MM.1S (cell line): ENCODE measurements at regions not wholly inside any gene's neighbourhood (a gene's known extent, or its start where the extent isn't known, plus 50 kb on each side); places are given as distances from the start of the nearest gene placed in this dataset.

ENCODE experiments used
- DNase-seq: peaks from one replicate; pipeline ENCODE4 v3.0.0-alpha.2; 2015
- H2AFZ ChIP-seq: fragments of 300-600 bp; sonication (generic); 2 replicates; pipeline ENCODE4 v1.6.0; 2016; ENCODE audit warnings: antibody characterized with exemption, low read length
- H3F3A ChIP-seq: fragments of 300-600 bp; sonication (generic); 2 replicates; pipeline ENCODE4 v1.6.1; 2016; ENCODE audit warnings: mild to moderate bottlenecking, antibody characterized with exemption, low read length, moderate library complexity, mixed read lengths; ENCODE audit not compliant: insufficient read depth
- H3K27ac ChIP-seq: fragments of 300-600 bp; sonication (generic); 2 replicates; pipeline ENCODE4 v1.5.1; 2016; ENCODE audit warnings: mild to moderate bottlenecking, low read length
- H3K27me3 ChIP-seq: fragments of 300-600 bp; sonication (generic); replicated peaks from 2 replicates; pipeline ENCODE4 v1.6.0; 2016; ENCODE audit warnings: low read length; ENCODE audit not compliant: insufficient read depth
- H3K36me3 ChIP-seq: fragments of 300-600 bp; sonication (generic); replicated peaks from 2 replicates; pipeline ENCODE4 v1.6.1; 2016; ENCODE audit warnings: mild to moderate bottlenecking, low read length, mixed read lengths; ENCODE audit not compliant: insufficient read depth
- H3K4me1 ChIP-seq: fragments of 300-600 bp; sonication (generic); 2 replicates; pipeline ENCODE4 v1.6.1; 2016; ENCODE audit warnings: low read length, mixed read lengths
- H3K4me2 ChIP-seq: fragments of 300-600 bp; sonication (generic); 2 replicates; pipeline ENCODE4 v1.6.0; 2016; ENCODE audit warnings: low read depth, low read length
- H3K4me3 ChIP-seq: fragments of 300-600 bp; sonication (generic); 2 replicates; pipeline ENCODE4 v1.5.1; 2016; ENCODE audit warnings: low read length, mixed read lengths
- H3K79me2 ChIP-seq: fragments of 300-600 bp; sonication (generic); 2 replicates; pipeline ENCODE4 v1.6.1; 2016; ENCODE audit warnings: mixed run types, low read length, mixed read lengths
- H3K9ac ChIP-seq: fragments of 300-600 bp; sonication (generic); 2 replicates; pipeline ENCODE4 v1.6.1; 2016; ENCODE audit warnings: low read length, mixed read lengths
- H3K9me2 ChIP-seq: fragments of 300-600 bp; sonication (generic); replicated peaks from 2 replicates; pipeline ENCODE4 v1.6.1; 2016; ENCODE audit warnings: mild to moderate bottlenecking, low read length, mixed read lengths; ENCODE audit not compliant: insufficient read depth
- H3K9me3 ChIP-seq: fragments of 300-600 bp; sonication (generic); replicated peaks from 2 replicates; pipeline ENCODE4 v1.6.1; 2016; ENCODE audit warnings: mild to moderate bottlenecking, low read length, mixed read lengths; ENCODE audit not compliant: insufficient read depth
- H4K20me1 ChIP-seq: fragments of 300-600 bp; sonication (generic); 2 replicates; pipeline ENCODE4 v1.6.1; 2016; ENCODE audit warnings: mild to moderate bottlenecking, low read length, moderate library complexity, mixed read lengths; ENCODE audit not compliant: insufficient read depth
- EZH2 ChIP-seq: fragments of 300-600 bp; sonication (generic); optimal IDR thresholded peaks from 2 replicates; pipeline ENCODE3; 2017; ENCODE audit warnings: low read depth, mild to moderate bottlenecking, antibody characterized with exemption, low read length, mixed read lengths
- EZH2phosphoT487 ChIP-seq: fragments of 300-600 bp; sonication (generic); IDR thresholded peaks from 2 replicates; pipeline ENCODE4 v1.6.1; 2018; ENCODE audit warnings: antibody characterized with exemption, low read length
- TF ChIP-seq, protein P1 (sequence below): fragments of 300-600 bp; sonication (generic); IDR thresholded peaks from 2 replicates; pipeline ENCODE4 v1.5.1; 2016; ENCODE audit warnings: antibody characterized with exemption, low read length, mixed read lengths

- Histone ChIP-seq H3K27me3 (no peaks in the 10 kb centered on the region), H2AFZ (no peak overlapping the region), H3K79me2 (no peaks in the 10 kb centered on the region), H4K20me1 (no peaks in the 10 kb centered on the region), H3K4me2 (no peak overlapping the region), H3K27ac (no peak overlapping the region), H3K4me1 (peaks cover 37% of the 10 kb centered on the region), H3K9me3 (no peaks in the 10 kb centered on the region), H3K9ac (no peak overlapping the region), H3K9me2 (no peaks in the 10 kb centered on the region), H3F3A (peaks cover 13% of the 10 kb centered on the region), H3K4me3 (no peak overlapping the region), H3K36me3 (no peaks in the 10 kb centered on the region)
- TF ChIP-seq, protein P1, sequence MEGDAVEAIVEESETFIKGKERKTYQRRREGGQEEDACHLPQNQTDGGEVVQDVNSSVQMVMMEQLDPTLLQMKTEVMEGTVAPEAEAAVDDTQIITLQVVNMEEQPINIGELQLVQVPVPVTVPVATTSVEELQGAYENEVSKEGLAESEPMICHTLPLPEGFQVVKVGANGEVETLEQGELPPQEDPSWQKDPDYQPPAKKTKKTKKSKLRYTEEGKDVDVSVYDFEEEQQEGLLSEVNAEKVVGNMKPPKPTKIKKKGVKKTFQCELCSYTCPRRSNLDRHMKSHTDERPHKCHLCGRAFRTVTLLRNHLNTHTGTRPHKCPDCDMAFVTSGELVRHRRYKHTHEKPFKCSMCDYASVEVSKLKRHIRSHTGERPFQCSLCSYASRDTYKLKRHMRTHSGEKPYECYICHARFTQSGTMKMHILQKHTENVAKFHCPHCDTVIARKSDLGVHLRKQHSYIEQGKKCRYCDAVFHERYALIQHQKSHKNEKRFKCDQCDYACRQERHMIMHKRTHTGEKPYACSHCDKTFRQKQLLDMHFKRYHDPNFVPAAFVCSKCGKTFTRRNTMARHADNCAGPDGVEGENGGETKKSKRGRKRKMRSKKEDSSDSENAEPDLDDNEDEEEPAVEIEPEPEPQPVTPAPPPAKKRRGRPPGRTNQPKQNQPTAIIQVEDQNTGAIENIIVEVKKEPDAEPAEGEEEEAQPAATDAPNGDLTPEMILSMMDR, result no peak
- TF ChIP-seq EZH2phosphoT487 (no peak), EZH2 (no peak)
- no peak for DNase-seq
These were observed 214.9 kb downstream of the IPMK start for GRCh38 chr10:58052772-58053171.

DNA sequence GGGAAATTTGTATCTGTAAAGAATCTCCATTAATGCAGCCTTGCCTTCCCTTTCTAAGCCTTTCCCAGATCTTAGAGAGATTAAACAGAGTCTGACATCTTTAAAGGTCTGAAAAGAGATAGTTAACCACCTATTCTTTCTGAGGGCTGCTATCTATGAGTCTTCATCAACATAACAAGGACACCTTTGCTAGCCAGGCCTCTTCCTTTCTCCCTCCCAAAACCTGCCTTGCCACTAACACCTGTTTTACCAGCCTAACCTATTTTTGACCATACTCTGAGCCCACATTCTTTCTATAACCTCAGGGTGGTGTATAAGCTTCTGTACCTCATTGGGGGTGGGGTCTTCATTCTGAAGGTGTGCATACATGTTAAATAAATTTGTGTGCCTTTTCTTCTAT, 217.1 kb downstream of the IPMK start:
- peak overlapping the region; percentile 79 for H3K4me2 ChIP-seq
- H3F3A ChIP-seq, result peaks cover 13% of the 10 kb centered on the region
- H3K36me3 ChIP-seq, result no peaks in the 10 kb centered on the region
- H3K9me3 ChIP-seq, result no peaks in the 10 kb centered on the region
- H2AFZ ChIP-seq, result peak overlapping the region; percentile 42
- H3K79me2 ChIP-seq, result no peaks in the 10 kb centered on the region
- peak; percentile 79 for DNase-seq
- H3K4me3 ChIP-seq, result 0 out of 2 replicates have a peak overlapping the region, but pooled peaks have one; percentile 18
- peak overlapping the region; percentile 65; the same call in 1 of the 2 replicates for H3K27ac ChIP-seq
- no peaks in the 10 kb centered on the region for H3K27me3 ChIP-seq
- H3K9ac ChIP-seq, result no peak overlapping the region
- no peaks in the 10 kb centered on the region for H3K9me2 ChIP-seq
- peaks cover 37% of the 10 kb centered on the region for H3K4me1 ChIP-seq
- H4K20me1 ChIP-seq, result no peaks in the 10 kb centered on the region
- TF ChIP-seq EZH2phosphoT487 (no peak), EZH2 (no peak)
- TF ChIP-seq, protein P1, result no peak

DNA sequence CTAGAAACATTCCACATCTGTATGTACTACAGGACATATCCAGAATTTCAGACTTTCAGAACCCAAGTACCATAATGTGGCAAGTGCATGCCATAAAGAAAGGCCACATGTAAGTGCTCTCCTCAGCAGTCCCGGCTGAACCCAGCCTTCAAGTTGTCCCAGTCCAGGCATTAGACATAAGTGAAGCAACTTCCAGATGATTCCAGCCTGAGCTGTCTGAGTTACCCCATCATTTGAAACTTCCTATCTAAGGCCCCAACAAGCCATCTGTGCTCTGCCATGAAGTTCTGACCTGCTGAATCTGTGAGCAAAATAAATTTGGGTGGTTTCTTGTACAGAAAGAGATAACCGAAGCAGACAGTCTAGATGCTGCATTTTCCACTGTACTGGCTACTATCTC, 218.8 kb downstream of the IPMK start:
- Histone ChIP-seq H3K9ac (no peak overlapping the region), H3K36me3 (no peaks in the 10 kb centered on the region), H3K9me2 (no peaks in the 10 kb centered on the region), H4K20me1 (no peaks in the 10 kb centered on the region), H3K9me3 (no peaks in the 10 kb centered on the region), H3F3A (peaks cover 13% of the 10 kb centered on the region), H3K4me1 (peaks cover 37% of the 10 kb centered on the region), H3K27ac (no peak overlapping the region), H3K4me2 (no peak overlapping the region), H3K4me3 (no peak overlapping the region), H3K79me2 (no peaks in the 10 kb centered on the region), H3K27me3 (no peaks in the 10 kb centered on the region), H2AFZ (no peak overlapping the region)
- no peak for DNase-seq
- TF ChIP-seq, protein P1, result no peak
- TF ChIP-seq EZH2 (no peak), EZH2phosphoT487 (no peak)
